ENCODE measurements at regions not wholly inside any gene's neighbourhood (a gene's known extent, or its start where the extent isn't known, plus 50 kb on each side); places are given as distances from the start of the nearest gene placed in this dataset.

DNA sequence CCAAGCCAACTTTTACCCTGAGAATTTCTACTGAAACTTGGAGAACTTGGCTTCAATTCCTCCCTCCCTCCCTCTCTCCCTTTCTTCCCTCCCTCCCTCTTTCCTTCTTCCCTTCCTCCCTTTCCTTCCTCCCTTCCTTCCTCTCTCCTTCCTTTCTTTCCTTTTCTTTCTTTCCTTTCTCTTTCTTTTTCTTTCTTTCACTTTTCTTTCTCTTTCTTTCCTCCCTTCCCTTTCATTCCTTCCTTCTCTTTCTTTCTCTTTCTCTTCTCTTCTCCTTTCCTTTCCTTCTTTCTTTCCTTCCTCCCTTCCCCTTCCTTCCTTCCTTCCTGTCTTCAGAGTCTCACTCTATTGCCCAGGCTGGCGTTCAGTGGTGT lies 268.1 kb upstream of the SDK2 start:
- Histone ChIP-seq H3K4me1 (replicated peaks in 1 of 2; ENCODE audit: control insufficient read depth in 2 of 2, insufficient read depth in 2 of 2, low read length in 2 of 2) (no peaks in the 10 kb centered on the region), H3K4me3 (no peak overlapping the region), H3K4me2 (ENCODE audit: insufficient read depth, low read length) (no peak overlapping the region), H3K27ac (ENCODE audit: extremely low read depth, low read depth, low read length) (no peak overlapping the region), H2AFZ (ENCODE audit: low read depth, low read length) (no peak overlapping the region), H3K9me1 (ENCODE audit: control insufficient read depth, insufficient read depth, low read length) (no peaks in the 10 kb centered on the region), H4K20me1 (replicated peaks; ENCODE audit: control insufficient read depth, insufficient read depth, low read length) (no peaks in the 10 kb centered on the region; the same call in 1 of the 2 replicates), H3K9ac (ENCODE audit: insufficient read depth in 1 of 2, low read depth in 2 of 2, low read length in 2 of 2) (no peak overlapping the region), H3K36me3 (ENCODE audit: control insufficient read depth, insufficient read depth, low read length) (no peaks in the 10 kb centered on the region), H3K27me3 (ENCODE audit: control insufficient read depth in 2 of 2, insufficient read depth in 2 of 2, low read length in 2 of 2) (no peaks in the 10 kb centered on the region), H3K79me2 (ENCODE audit: control insufficient read depth, insufficient read depth, low read length) (no peaks in the 10 kb centered on the region), H3K9me3 (replicated peaks; ENCODE audit: control insufficient read depth, insufficient read depth, low read depth, low read length) (no peaks in the 10 kb centered on the region)
- FAIRE-seq = no peak
- ATAC-seq = no peak
- TF ChIP-seq ZFP30 (CRISPR knock-in tag; IDR thresholded peaks at IDR 0.05; ENCODE audit: borderline replicate concordance) (no peak), CBFA2T3 (IDR thresholded peaks at IDR 0.05) (no peak), CBX8 (IDR thresholded peaks at IDR 0.05; ENCODE audit: borderline replicate concordance, extremely low read depth, low read depth, low read length, poor library complexity, severe bottlenecking) (no peak), EZH2 (IDR thresholded peaks at IDR 0.05; ENCODE audit: borderline replicate concordance, low read depth, low read length) (no peak), CC2D1A (IDR thresholded peaks at IDR 0.05) (no peak), FOS (IDR thresholded peaks at IDR 0.05; ENCODE audit: extremely low read depth, insufficient read length) (no peak)
- TF ChIP-seq, protein P1, sequence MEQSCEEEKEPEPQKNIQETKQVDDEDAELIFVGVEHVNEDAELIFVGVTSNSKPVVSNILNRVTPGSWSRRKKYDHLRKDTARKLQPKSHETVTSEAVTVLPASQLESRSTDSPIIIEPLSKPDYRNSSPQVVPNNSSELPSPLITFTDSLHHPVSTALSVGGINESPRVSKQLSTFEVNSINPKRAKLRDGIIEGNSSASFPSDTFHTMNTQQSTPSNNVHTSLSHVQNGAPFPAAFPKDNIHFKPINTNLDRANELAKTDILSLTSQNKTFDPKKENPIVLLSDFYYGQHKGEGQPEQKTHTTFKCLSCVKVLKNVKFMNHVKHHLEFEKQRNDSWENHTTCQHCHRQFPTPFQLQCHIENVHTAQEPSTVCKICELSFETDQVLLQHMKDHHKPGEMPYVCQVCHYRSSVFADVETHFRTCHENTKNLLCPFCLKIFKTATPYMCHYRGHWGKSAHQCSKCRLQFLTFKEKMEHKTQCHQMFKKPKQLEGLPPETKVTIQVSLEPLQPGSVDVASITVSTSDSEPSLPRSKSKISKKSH (CRISPR knock-in tag; IDR thresholded peaks at IDR 0.05) = no peak
- TF ChIP-seq, protein P2, sequence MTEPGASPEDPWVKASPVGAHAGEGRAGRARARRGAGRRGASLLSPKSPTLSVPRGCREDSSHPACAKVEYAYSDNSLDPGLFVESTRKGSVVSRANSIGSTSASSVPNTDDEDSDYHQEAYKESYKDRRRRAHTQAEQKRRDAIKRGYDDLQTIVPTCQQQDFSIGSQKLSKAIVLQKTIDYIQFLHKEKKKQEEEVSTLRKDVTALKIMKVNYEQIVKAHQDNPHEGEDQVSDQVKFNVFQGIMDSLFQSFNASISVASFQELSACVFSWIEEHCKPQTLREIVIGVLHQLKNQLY (CRISPR knock-in tag; conservative IDR thresholded peaks at IDR 0.05) = no peak
- TF ChIP-seq, protein P3, sequence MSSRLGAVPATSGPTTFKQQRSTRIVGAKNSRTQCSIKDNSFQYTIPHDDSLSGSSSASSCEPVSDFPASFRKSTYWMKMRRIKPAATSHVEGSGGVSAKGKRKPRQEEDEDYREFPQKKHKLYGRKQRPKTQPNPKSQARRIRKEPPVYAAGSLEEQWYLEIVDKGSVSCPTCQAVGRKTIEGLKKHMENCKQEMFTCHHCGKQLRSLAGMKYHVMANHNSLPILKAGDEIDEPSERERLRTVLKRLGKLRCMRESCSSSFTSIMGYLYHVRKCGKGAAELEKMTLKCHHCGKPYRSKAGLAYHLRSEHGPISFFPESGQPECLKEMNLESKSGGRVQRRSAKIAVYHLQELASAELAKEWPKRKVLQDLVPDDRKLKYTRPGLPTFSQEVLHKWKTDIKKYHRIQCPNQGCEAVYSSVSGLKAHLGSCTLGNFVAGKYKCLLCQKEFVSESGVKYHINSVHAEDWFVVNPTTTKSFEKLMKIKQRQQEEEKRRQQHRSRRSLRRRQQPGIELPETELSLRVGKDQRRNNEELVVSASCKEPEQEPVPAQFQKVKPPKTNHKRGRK (tag; IDR thresholded peaks at IDR 0.05) = peak; percentile 69
- DNase-seq (ENCODE audit: extremely low read depth in 1 of 4, low spot score in 3 of 4) = no peak
- intact Hi-C loops (cut with micrococcal nuclease) (no loop called here), in situ Hi-C loops (cut with MboI) (no loop called here)
- CTCF ChIA-PET (ENCODE audit: low intra/inter-chr PET ratio) = no interaction called here
- no TSS peak for BruUV-seq (replicated peaks)
- POLR2A ChIA-PET = no interaction called here
- 0% methylated on average over 1 of the region's 1 CpG for WGBS (ENCODE audit: insufficient coverage, low coverage, missing lambda C conversion rate)
